Lung (tissue), 12 donors: ENCODE measurements at regions not wholly inside any gene's neighbourhood (a gene's known extent, or its start where the extent isn't known, plus 50 kb on each side); places are given as distances from the start of the nearest gene placed in this dataset. TPM values are rescaled to one million over a fixed set of nuclear protein-coding genes. Genes with fewer than 3 reads are reported as not detected.

ENCODE experiments used
- ATAC-seq: fragments of 200-7000 bp; cut with Tn5 transposase; one replicate; pipeline ENCODE4 v1.9.1; 2020; ENCODE audit warnings: moderate number of reproducible peaks; ENCODE audit not compliant: insufficient read depth, low FRiP score
- DNase-seq, 3 donors: peaks; one replicate each; pipeline ENCODE4 v3.0.0-alpha.2; 2013 to 2017
- H3K27ac ChIP-seq, 2 donors: one replicate each; pipeline ENCODE4 v1.5.1; 2013; ENCODE audit warnings: mild to moderate bottlenecking in 2 of 2, moderate library complexity in 2 of 2, control low read depth in 1 of 2, inconsistent platforms in 1 of 2, low read depth in 1 of 2, low read length in 1 of 2
- H3K27me3 ChIP-seq, 3 donors: one replicate each; pipeline ENCODE4 v1.5.1; 2013; ENCODE audit warnings: low read length in 2 of 3; ENCODE audit not compliant: control insufficient read depth in 3 of 3, insufficient read depth in 3 of 3
- H3K36me3 ChIP-seq, 4 donors: one replicate each; pipeline ENCODE4 v1.5.1; 2013; ENCODE audit warnings: low read length in 4 of 4, mild to moderate bottlenecking in 1 of 4, moderate library complexity in 1 of 4; ENCODE audit not compliant: control insufficient read depth in 4 of 4, insufficient read depth in 4 of 4
- H3K4me1 ChIP-seq, 5 donors: one replicate each; pipeline ENCODE4 v1.5.1; 2013; ENCODE audit warnings: low read length in 5 of 5, mild to moderate bottlenecking in 2 of 5, moderate library complexity in 1 of 5; ENCODE audit not compliant: control insufficient read depth in 5 of 5, insufficient read depth in 5 of 5
- H3K4me3 ChIP-seq: one replicate; pipeline ENCODE4 v1.5.1; 2013; ENCODE audit warnings: mild to moderate bottlenecking, control low read depth, moderate library complexity
- H3K9ac ChIP-seq, 2 donors: one replicate each; pipeline ENCODE4 v1.5.1; 2013; ENCODE audit warnings: low read length in 2 of 2, control low read depth in 1 of 2; ENCODE audit not compliant: insufficient read depth in 1 of 2
- H3K9me3 ChIP-seq, 4 donors: one replicate each; pipeline ENCODE4 v1.5.1; 2013; ENCODE audit warnings: low read length in 3 of 4, mild to moderate bottlenecking in 1 of 4, moderate library complexity in 1 of 4; ENCODE audit not compliant: control insufficient read depth in 4 of 4, insufficient read depth in 3 of 4
- WGBS, 2 donors: extraction: QIAGEN DNeasy Blood & Tissue Kit; methylation state at CpG; one replicate each; pipeline ENCODE4 v1.1.7; 2013; 5-methylcytosine and 5-hydroxymethylcytosine counted together
- small RNA-seq: library from RNA; depleted of rRNA; stranded (forward); fragments of <200 nt; gene quantifications from one replicate; pipeline ENCODE3, GENCODE V24; 2014; ENCODE audit warnings: low replicate concordance
- TF ChIP-seq, protein P1 (sequence below): IDR thresholded peaks from 2 replicates; pipeline ENCODE4 v1.5.1; 2012; ENCODE audit warnings: mild to moderate bottlenecking; ENCODE audit errors: control extremely low read depth, extremely low read depth
- donor health status: control.
- donor health status: control.
- donor health status: Bipolar disorder and iron deficiency.
- donor health status: healthy.
- donor health status: DM: yes; HTN: yes; CAD: no.

DNA sequence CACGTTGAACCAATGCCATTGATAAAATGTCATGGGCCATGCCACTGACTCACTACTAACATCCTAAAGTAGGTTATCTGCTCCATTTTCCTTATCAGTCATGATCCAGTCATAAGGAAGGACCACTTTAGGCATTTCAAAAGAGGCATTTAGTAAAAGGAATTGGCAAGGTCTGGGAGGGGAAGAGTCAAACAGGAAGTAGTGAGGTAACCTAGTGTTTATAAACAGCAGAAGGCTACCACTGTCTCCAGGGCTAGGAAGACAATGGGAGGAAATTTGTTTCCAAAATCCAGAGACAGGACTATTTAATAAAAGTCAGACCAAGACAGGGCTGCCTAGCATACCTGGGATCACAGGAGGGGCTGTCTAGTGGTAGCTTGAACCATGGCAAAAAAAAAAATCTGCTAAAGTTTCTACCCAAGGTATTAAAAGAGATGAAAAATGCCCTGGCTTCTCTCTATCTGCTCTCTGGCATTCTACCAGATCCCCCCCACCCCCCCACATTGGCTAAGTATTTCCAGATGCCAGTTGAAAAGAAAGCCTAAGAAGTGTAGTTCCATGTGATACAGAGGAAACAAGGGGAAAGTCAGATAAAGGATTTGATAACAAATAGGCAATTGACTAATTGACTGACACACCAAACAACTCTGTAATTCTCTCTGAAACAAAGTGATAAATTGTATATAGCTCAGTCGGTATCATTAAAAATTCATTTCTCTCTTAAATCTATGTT is 50.4 kb upstream of the C11orf87 start:
- WGBS, 2 donors: 55 to 57% methylated on average over 2 of the region's 2 CpGs
- Histone ChIP-seq H3K4me1 (peaks cover 0 to 1% (median 0%) of the 10 kb centered on the region in 5 donors), H3K36me3 (no peaks in the 10 kb centered on the region), H3K27me3 (no peaks in the 10 kb centered on the region), H3K9me3 (no peaks in the 10 kb centered on the region), H3K9ac (no peak overlapping the region), H3K4me3 (no peak overlapping the region), H3K27ac (no peak overlapping the region)
- TF ChIP-seq, protein P1, sequence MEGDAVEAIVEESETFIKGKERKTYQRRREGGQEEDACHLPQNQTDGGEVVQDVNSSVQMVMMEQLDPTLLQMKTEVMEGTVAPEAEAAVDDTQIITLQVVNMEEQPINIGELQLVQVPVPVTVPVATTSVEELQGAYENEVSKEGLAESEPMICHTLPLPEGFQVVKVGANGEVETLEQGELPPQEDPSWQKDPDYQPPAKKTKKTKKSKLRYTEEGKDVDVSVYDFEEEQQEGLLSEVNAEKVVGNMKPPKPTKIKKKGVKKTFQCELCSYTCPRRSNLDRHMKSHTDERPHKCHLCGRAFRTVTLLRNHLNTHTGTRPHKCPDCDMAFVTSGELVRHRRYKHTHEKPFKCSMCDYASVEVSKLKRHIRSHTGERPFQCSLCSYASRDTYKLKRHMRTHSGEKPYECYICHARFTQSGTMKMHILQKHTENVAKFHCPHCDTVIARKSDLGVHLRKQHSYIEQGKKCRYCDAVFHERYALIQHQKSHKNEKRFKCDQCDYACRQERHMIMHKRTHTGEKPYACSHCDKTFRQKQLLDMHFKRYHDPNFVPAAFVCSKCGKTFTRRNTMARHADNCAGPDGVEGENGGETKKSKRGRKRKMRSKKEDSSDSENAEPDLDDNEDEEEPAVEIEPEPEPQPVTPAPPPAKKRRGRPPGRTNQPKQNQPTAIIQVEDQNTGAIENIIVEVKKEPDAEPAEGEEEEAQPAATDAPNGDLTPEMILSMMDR: no peak
- no peak for ATAC-seq
- DNase-seq: no peak

Small RNAs in the stretch of these regions (small RNA-seq; reads per million reads assigned to genes)
- gene RF00157: not detected
- gene RNA5SP349: not detected
- gene RNU6-654P: not detected
